Keratinocyte (primary cell): ENCODE measurements at regions not wholly inside any gene's neighbourhood (a gene's known extent, or its start where the extent isn't known, plus 50 kb on each side); places are given as distances from the start of the nearest gene placed in this dataset.

Experiments used
- DNase-seq: peaks from one replicate; pipeline ENCODE4 v3.0.0-alpha.2; 2011; ENCODE audit warnings: low read depth, missing footprints, low spot score
- FAIRE-seq: peaks from 2 replicates; lab custom pipeline; 2011; peaks lifted over from hg19 to GRCh38; lab: Jason Lieb, UNC
- H2AFZ ChIP-seq: 2 replicates; pipeline ENCODE4 v1.6.0; 2012; ENCODE audit warnings: low read length, control low read depth, inconsistent platforms; ENCODE audit not compliant: control insufficient read depth
- H3K27ac ChIP-seq: 2 replicates; pipeline ENCODE4 v1.5.1; 2011; ENCODE audit warnings: low read length; ENCODE audit not compliant: control insufficient read depth, insufficient read depth
- H3K27me3 ChIP-seq: 3 replicates; pipeline ENCODE4 v1.6.0; 2011; ENCODE audit warnings: low read length; ENCODE audit not compliant: control insufficient read depth, insufficient read depth; ENCODE audit errors: extremely low read depth
- H3K36me3 ChIP-seq, 2 experiments: 2 replicates in 1 of 2; 3 replicates in 1 of 2; pipeline ENCODE4 v1.5.1; 2011; ENCODE audit warnings: low read length in 2 of 2, mild to moderate bottlenecking in 1 of 2; ENCODE audit not compliant: control insufficient read depth in 2 of 2, insufficient read depth in 2 of 2; ENCODE audit errors: extremely low read depth in 1 of 2
- H3K4me1 ChIP-seq: 3 replicates; pipeline ENCODE4 v1.5.1; 2011; ENCODE audit warnings: low read length; ENCODE audit not compliant: control insufficient read depth, insufficient read depth; ENCODE audit errors: extremely low read depth
- H3K4me2 ChIP-seq: 3 replicates; pipeline ENCODE4 v1.6.0; 2011; ENCODE audit warnings: low read depth, low read length; ENCODE audit not compliant: control insufficient read depth, insufficient read depth; ENCODE audit errors: extremely low read depth
- H3K4me3 ChIP-seq, 3 experiments: fragments of 200-600 bp in 1 of 3; sonication (generic) in 1 of 3; 2 replicates in 2 of 3; 3 replicates in 1 of 3; pipeline ENCODE4 v1.5.1; 2011 to 2016; ENCODE audit warnings: low read length in 3 of 3, mild to moderate bottlenecking in 3 of 3, control low read depth in 2 of 3, inconsistent platforms in 1 of 3, low read depth in 1 of 3, mixed read lengths in 1 of 3, mixed run types in 1 of 3, moderate library complexity in 1 of 3; ENCODE audit not compliant: control insufficient read depth in 2 of 3, insufficient read depth in 2 of 3; ENCODE audit errors: extremely low read depth in 1 of 3
- H3K79me2 ChIP-seq: 2 replicates; pipeline ENCODE4 v1.6.0; 2012; ENCODE audit warnings: low read length; ENCODE audit not compliant: control insufficient read depth, insufficient read depth
- H3K9ac ChIP-seq: 3 replicates; pipeline ENCODE4 v1.6.0; 2011; ENCODE audit warnings: low read length; ENCODE audit not compliant: control insufficient read depth, insufficient read depth; ENCODE audit errors: extremely low read depth
- H3K9me1 ChIP-seq: 3 replicates; pipeline ENCODE4 v1.6.0; 2011; ENCODE audit warnings: low read length; ENCODE audit not compliant: control insufficient read depth, insufficient read depth; ENCODE audit errors: extremely low read depth
- H3K9me3 ChIP-seq: 2 replicates; pipeline ENCODE4 v1.5.1; 2012; ENCODE audit warnings: low read depth, low read length; ENCODE audit not compliant: control insufficient read depth
- H4K20me1 ChIP-seq: 3 replicates; pipeline ENCODE4 v1.6.0; 2011; ENCODE audit warnings: low read length; ENCODE audit not compliant: control insufficient read depth, insufficient read depth; ENCODE audit errors: extremely low read depth
- EZH2 ChIP-seq: IDR thresholded peaks from one replicate; pipeline ENCODE4 v1.6.1; 2012; ENCODE audit warnings: inconsistent platforms, mild to moderate bottlenecking, low read length, moderate library complexity
- dilution Hi-C: fragments of 300-500 bp; cut with MboI; formaldehyde crosslinking; loops from one replicate; pipeline ENCODE4 v1.7.0; 2020; ENCODE audit warnings: low sequenced_read_pairs; ENCODE audit not compliant: extremely low pct_ligation_motif_present
- TF ChIP-seq, protein P1 (sequence below), 3 experiments: IDR thresholded peaks in 1 of 3; conservative IDR thresholded peaks in 1 of 3; optimal IDR thresholded peaks in 1 of 3; 2 replicates in 2 of 3; 3 replicates in 1 of 3; pipeline versions ENCODE3 to v1.5.1; 2011; ENCODE audit warnings: low read length in 3 of 3, mild to moderate bottlenecking in 3 of 3, moderate library complexity in 2 of 3, control low read depth in 1 of 3, inconsistent platforms in 1 of 3; ENCODE audit not compliant: insufficient read depth in 2 of 3; ENCODE audit errors: extremely low read depth in 1 of 3

- dilution Hi-C loops: no loop called here
- H3K9me1 ChIP-seq: no peaks in the 10 kb centered on the region
- FAIRE-seq (no peak), DNase-seq (no peak)
- H3K36me3 ChIP-seq: no peaks in the 10 kb centered on the region
- H3K4me2 ChIP-seq: no peak overlapping the region
- no peak overlapping the region for H3K27ac ChIP-seq
- no peak overlapping the region for H2AFZ ChIP-seq
- H3K79me2 ChIP-seq: no peaks in the 10 kb centered on the region
- H3K4me1 ChIP-seq: no peaks in the 10 kb centered on the region
- no peaks in the 10 kb centered on the region for H3K27me3 ChIP-seq
- no peak overlapping the region for H3K9ac ChIP-seq
- no peak overlapping the region for H3K4me3 ChIP-seq
- TF ChIP-seq, protein P1, sequence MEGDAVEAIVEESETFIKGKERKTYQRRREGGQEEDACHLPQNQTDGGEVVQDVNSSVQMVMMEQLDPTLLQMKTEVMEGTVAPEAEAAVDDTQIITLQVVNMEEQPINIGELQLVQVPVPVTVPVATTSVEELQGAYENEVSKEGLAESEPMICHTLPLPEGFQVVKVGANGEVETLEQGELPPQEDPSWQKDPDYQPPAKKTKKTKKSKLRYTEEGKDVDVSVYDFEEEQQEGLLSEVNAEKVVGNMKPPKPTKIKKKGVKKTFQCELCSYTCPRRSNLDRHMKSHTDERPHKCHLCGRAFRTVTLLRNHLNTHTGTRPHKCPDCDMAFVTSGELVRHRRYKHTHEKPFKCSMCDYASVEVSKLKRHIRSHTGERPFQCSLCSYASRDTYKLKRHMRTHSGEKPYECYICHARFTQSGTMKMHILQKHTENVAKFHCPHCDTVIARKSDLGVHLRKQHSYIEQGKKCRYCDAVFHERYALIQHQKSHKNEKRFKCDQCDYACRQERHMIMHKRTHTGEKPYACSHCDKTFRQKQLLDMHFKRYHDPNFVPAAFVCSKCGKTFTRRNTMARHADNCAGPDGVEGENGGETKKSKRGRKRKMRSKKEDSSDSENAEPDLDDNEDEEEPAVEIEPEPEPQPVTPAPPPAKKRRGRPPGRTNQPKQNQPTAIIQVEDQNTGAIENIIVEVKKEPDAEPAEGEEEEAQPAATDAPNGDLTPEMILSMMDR (optimal IDR thresholded peaks at IDR 0.05 in 1 of 3, IDR thresholded peaks at IDR 0.05 in 1 of 3, conservative IDR thresholded peaks at IDR 0.05 in 1 of 3; ENCODE audit: extremely low read depth in 1 of 3, insufficient read depth in 2 of 3, low read length in 3 of 3): no peak
- no peak for TF ChIP-seq EZH2
- no peaks in the 10 kb centered on the region for H4K20me1 ChIP-seq
- peaks cover 10% of the 10 kb centered on the region for H3K9me3 ChIP-seq
Observed at GRCh38 chr14:101196051-101196712, 292.7 kb upstream of the RTL1 start.

DNA sequence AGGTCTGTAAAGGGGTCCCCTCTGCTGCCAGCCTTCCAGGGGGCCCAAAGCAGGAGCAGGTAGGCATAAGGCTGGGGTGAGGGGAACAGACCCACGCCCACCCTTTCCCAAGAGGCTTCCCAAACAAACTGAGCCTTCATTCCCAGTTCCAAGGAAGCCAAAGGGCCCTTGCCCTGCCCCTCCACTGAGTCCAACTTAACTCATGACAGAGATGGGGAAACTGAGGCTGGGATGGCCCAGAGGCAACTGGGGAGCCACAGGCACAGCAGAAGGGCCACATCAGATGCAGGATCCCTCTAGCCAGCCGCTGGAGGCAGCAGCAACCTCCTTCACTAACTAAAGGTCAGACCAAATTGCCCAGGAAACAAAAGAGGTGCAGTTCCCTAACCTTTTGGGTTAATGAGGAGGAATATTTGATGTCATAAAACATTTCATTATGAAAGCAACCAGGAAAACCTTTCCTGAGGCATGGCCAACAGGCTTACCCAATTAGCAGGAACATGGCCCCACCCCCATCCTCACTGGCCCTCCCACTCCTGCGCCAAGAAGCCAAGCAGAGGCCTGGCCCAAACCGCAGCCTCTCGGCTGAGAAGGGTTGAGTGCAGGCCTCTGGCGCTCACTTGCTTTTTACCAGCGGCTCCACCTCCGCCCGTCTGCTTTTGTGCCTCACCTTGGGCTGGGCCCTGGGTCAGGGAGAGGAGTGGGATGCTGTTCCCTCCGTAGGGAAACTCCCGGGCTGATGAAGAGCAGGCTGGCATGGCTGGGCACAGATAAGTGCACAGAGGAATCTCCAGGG lies 293.5 kb upstream of the RTL1 start:
- H2AFZ ChIP-seq: no peak overlapping the region
- no peaks in the 10 kb centered on the region for H3K9me1 ChIP-seq
- H3K36me3 ChIP-seq: no peaks in the 10 kb centered on the region
- no peak for FAIRE-seq
- dilution Hi-C loops: no loop called here
- H3K79me2 ChIP-seq: no peaks in the 10 kb centered on the region
- no peaks in the 10 kb centered on the region for H3K4me1 ChIP-seq
- no peaks in the 10 kb centered on the region for H4K20me1 ChIP-seq
- no peak for DNase-seq
- H3K27ac ChIP-seq: no peak overlapping the region
- no peaks in the 10 kb centered on the region for H3K27me3 ChIP-seq
- no peak overlapping the region for H3K9ac ChIP-seq
- H3K4me3 ChIP-seq: no peak overlapping the region
- peaks cover 11% of the 10 kb centered on the region for H3K9me3 ChIP-seq
- no peak for TF ChIP-seq EZH2
- TF ChIP-seq, protein P1 (optimal IDR thresholded peaks at IDR 0.05 in 1 of 3, IDR thresholded peaks at IDR 0.05 in 1 of 3, conservative IDR thresholded peaks at IDR 0.05 in 1 of 3; ENCODE audit: extremely low read depth in 1 of 3, insufficient read depth in 2 of 3, low read length in 3 of 3): no peak
- H3K4me2 ChIP-seq: no peak overlapping the region
